MCF 10A (cell line): ENCODE measurements at regions not wholly inside any gene's neighbourhood (a gene's known extent, or its start where the extent isn't known, plus 50 kb on each side); places are given as distances from the start of the nearest gene placed in this dataset.

Experiments
- BruUV-seq: library from RNA; stranded (reverse); fragments of 400-500 nt; replicated peaks from 2 replicates; lab custom pipeline; 2021; lab: Mats Ljungman, UMichigan
- CTCF ChIA-PET: fragments of 300-600 bp; sonication (Branson Sonifier 250); formaldehyde crosslinking; extraction: SDS; loops from one replicate; lab custom pipeline; 2021; ENCODE audit warnings: antibody characterized with exemption, inconsistent platforms; lab: Yijun Ruan, JAX
- POLR2A ChIA-PET: fragments of 300-600, 350-650 bp; sonication (Branson Sonifier 250); formaldehyde crosslinking; extraction: SDS; loops from one replicate; lab custom pipeline; 2020; ENCODE audit warnings: antibody characterized with exemption, inconsistent platforms; lab: Yijun Ruan, JAX
- DNase-seq: peaks from one replicate; pipeline ENCODE4 v3.0.0-alpha.2; 2018; ENCODE audit not compliant: unreplicated experiment
- H3K27ac Mint-ChIP-seq: one replicate; pipeline ENCODE4 v1.8.0; 2022; ENCODE audit warnings: mild to moderate bottlenecking, low read depth, mixed read lengths; ENCODE audit not compliant: unreplicated experiment
- H3K27me3 Mint-ChIP-seq: one replicate; pipeline ENCODE4 v1.8.0; 2022; ENCODE audit warnings: mixed read lengths; ENCODE audit not compliant: insufficient read depth, unreplicated experiment
- H3K36me3 Mint-ChIP-seq: one replicate; pipeline ENCODE4 v1.8.0; 2022; ENCODE audit warnings: mild to moderate bottlenecking, moderate library complexity, mixed read lengths; ENCODE audit not compliant: insufficient read depth, unreplicated experiment
- H3K4me1 Mint-ChIP-seq: one replicate; pipeline ENCODE4 v1.8.0; 2022; ENCODE audit warnings: mixed read lengths; ENCODE audit not compliant: insufficient read depth, unreplicated experiment
- H3K4me3 Mint-ChIP-seq: one replicate; pipeline ENCODE4 v1.8.0; 2022; ENCODE audit warnings: mild to moderate bottlenecking, moderate library complexity, mixed read lengths; ENCODE audit not compliant: unreplicated experiment
- H3K9me3 Mint-ChIP-seq: one replicate; pipeline ENCODE4 v1.8.0; 2022; ENCODE audit warnings: mixed read lengths; ENCODE audit not compliant: unreplicated experiment
- CTCF ChIP-seq: fragments of 200-600 bp; IDR thresholded peaks from one replicate; pipeline ENCODE4 v1.8.0; 2022; ENCODE audit warnings: antibody characterized with exemption, mild to moderate bottlenecking; ENCODE audit not compliant: unreplicated experiment
- intact Hi-C: fragments of 100-400 bp; cut with micrococcal nuclease; formaldehyde crosslinking; loops from 2 replicates; pipeline ENCODE4 v1.14.1; 2022

GRCh38 chr19:34017024-34017423 lies 155.3 kb upstream of the LSM14A start:
- POLR2A ChIA-PET: no interaction called here

GRCh38 chr19:34017601-34018000 lies 154.7 kb upstream of the LSM14A start:
- Mint-ChIP-seq H3K9me3 (peaks cover 6% of the 10 kb centered on the region), H3K4me3 (no peak overlapping the region), H3K4me1 (no peaks in the 10 kb centered on the region), H3K36me3 (peaks cover 6% of the 10 kb centered on the region), H3K27me3 (peaks cover 7% of the 10 kb centered on the region), H3K27ac (no peak overlapping the region)
- TF ChIP-seq CTCF: no peak
- no TSS peak for BruUV-seq
- no peak for DNase-seq
- POLR2A ChIA-PET: no interaction called here
- CTCF ChIA-PET: interaction anchor here (0.6 kb wide), 1 partner anchor 88 kb away, joined by 4 read pairs; no protein-coding TSS in a partner anchor
- intact Hi-C loops: no loop called here

More at GRCh38 chr19:34017024-34017423, 155.3 kb upstream of the LSM14A start:
- peaks cover 1% of the 10 kb centered on the region for H3K27me3 Mint-ChIP-seq
- intact Hi-C loops: no loop called here
- H3K36me3 Mint-ChIP-seq: peaks cover 6% of the 10 kb centered on the region
- BruUV-seq: no TSS peak
- no peak for TF ChIP-seq CTCF
- DNase-seq: no peak
- H3K4me3 Mint-ChIP-seq: no peak overlapping the region
- H3K4me1 Mint-ChIP-seq: no peaks in the 10 kb centered on the region
- CTCF ChIA-PET: interaction anchor here (1.5 kb wide), 1 partner anchor 19 kb away, joined by 4 read pairs; no protein-coding TSS in a partner anchor
- H3K27ac Mint-ChIP-seq: no peak overlapping the region
- peaks cover 5% of the 10 kb centered on the region for H3K9me3 Mint-ChIP-seq

GRCh38 chr19:34018546-34018945 lies 153.8 kb upstream of the LSM14A start:
- no peak for TF ChIP-seq CTCF
- no peak overlapping the region for H3K27ac Mint-ChIP-seq
- no peaks in the 10 kb centered on the region for H3K4me1 Mint-ChIP-seq
- ChIA-PET POLR2A (no interaction called here), CTCF (interaction anchor here (0.7 kb wide), 1 partner anchor 439 kb away, joined by 3 read pairs; no protein-coding TSS in a partner anchor)
- H3K27me3 Mint-ChIP-seq: peaks cover 12% of the 10 kb centered on the region
- no TSS peak for BruUV-seq
- no peak overlapping the region for H3K4me3 Mint-ChIP-seq
- peaks cover 6% of the 10 kb centered on the region for H3K36me3 Mint-ChIP-seq
- intact Hi-C loops: no loop called here
- DNase-seq: no peak
- H3K9me3 Mint-ChIP-seq: peaks cover 15% of the 10 kb centered on the region

GRCh38 chr19:34023381-34023780 lies 148.9 kb upstream of the LSM14A start:
- H3K27ac Mint-ChIP-seq: no peak overlapping the region
- peaks cover 12% of the 10 kb centered on the region for H3K27me3 Mint-ChIP-seq
- no TSS peak for BruUV-seq

More at GRCh38 chr19:34023381-34023780, 148.9 kb upstream of the LSM14A start:
- H3K9me3 Mint-ChIP-seq: peaks cover 20% of the 10 kb centered on the region
- ChIA-PET CTCF (interaction anchor here (1.3 kb wide), 1 partner anchor 25 kb away, joined by 6 read pairs; no protein-coding TSS in a partner anchor), POLR2A (no interaction called here)
- no peak for TF ChIP-seq CTCF
- no peaks in the 10 kb centered on the region for H3K4me1 Mint-ChIP-seq
- no peaks in the 10 kb centered on the region for H3K36me3 Mint-ChIP-seq
- intact Hi-C loops: no loop called here
- no peak overlapping the region for H3K4me3 Mint-ChIP-seq
- DNase-seq: no peak
